IPS DF 4.7 (cell line): ENCODE measurements at regions not wholly inside any gene's neighbourhood (a gene's known extent, or its start where the extent isn't known, plus 50 kb on each side); places are given as distances from the start of the nearest gene placed in this dataset.

Experiments
- DNase-seq: peaks from one replicate; pipeline ENCODE4 v3.0.0-alpha.2; 2013; ENCODE audit warnings: low spot score; ENCODE audit errors: extremely low read depth

GRCh38 chrX:112148397-112148796 is 65.8 kb upstream of the TRPC5 start:
- no peak for DNase-seq

DNA sequence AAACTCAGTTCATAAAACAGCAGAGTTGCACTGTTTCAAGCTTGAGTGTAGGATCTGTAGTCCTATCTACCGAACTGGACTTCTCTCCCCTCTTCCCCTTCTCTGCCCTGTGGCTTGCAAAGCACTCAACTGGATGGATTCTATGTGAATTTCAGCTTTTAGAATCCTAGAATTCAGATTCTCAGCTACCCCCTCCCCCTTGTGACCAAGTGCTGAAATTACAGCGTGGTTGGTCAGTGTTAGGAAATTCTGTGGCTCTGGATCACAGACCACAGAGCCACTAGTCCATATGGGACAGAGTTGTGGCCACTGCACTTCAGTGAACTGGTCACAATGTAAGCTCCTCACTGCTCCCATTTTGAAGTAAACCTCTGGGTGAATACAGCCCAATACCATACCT is 64.6 kb upstream of the TRPC5 start:
- DNase-seq: no peak

DNA sequence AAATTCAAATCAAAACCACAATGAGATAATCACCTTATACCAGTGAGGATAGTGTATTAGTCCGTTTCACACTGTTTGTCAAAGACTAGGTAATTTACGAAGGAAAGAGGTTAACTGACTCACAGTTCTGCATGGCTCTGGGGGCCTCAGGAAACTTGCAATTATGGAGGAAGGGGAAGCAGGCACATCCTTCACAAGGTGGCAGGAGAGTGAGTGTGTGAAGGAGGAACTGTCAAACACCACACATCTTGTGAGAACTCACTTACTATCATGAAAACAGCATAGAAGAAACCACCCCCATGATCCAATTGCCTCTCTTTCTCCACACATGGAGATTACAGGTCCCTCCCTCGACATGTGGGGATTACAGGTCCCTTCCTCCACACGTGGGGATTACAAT is 54.7 kb upstream of the TRPC5 start:
- no peak for DNase-seq
